ENCODE measurements at regions not wholly inside any gene's neighbourhood (a gene's known extent, or its start where the extent isn't known, plus 50 kb on each side); places are given as distances from the start of the nearest gene placed in this dataset.
"Not testable (repeated sequence)": the region's sequence is repeated elsewhere in the genome, so short reads cannot be mapped to it uniquely, and the experiment has no call there.

- DNase-seq (ENCODE audit: low read depth, low spot score), result no peak
Measured at GRCh38 chr2:146720170-146720569, 1124.7 kb upstream of the ACVR2A start.

DNA sequence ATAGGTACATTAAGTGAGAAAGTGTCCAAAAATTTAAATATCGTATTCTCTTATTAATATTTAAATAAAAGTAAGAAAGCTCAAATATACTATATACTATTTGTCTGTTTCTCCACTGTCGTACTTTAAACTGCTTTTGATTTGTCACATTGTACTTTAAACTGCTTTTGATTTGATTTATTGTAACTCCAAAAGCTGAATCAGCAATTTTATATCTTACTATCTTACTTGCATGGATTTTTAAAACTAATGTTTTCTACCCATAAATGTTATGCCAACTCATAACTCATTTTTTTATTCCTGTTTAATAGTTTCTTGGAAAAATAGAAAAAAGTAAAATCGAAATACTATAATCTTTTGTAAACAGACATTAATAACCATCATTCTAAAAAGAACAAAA lies 1128.2 kb upstream of the ACVR2A start:
- DNase-seq (ENCODE audit: low read depth, low spot score), result no peak

DNA sequence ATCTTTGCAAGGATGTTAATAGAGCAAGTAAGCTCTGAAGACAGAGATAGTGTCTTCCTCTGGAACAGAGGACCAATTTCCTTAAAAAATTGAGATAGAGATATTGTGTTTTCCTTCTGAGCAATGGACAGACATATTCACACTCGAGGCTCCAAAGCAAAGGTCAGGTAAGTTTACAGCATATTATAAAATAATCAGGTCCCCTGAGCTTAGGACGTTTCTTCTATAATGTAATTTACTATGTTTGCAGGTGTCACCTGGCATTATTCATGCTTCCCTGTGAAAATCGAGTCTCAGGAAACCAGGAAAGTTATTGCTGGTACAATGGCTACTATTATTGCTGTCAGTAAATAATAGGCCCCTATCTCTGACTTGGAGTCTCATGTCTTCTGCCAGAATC lies 1135.8 kb upstream of the ACVR2A start:
- DNase-seq (ENCODE audit: low read depth, low spot score), result no peak

- DNase-seq (ENCODE audit: low read depth, low spot score), result no peak
Measured at GRCh38 chr2:146701183-146701582, 1143.6 kb upstream of the ACVR2A start.

- no peak for DNase-seq (ENCODE audit: low read depth, low spot score)
Measured at GRCh38 chr2:146697307-146697706, 1147.5 kb upstream of the ACVR2A start.

GRCh38 chr2:146696787-146697186 lies 1148.0 kb upstream of the ACVR2A start:
- not testable (repeated sequence) for DNase-seq (ENCODE audit: low read depth, low spot score)

DNA sequence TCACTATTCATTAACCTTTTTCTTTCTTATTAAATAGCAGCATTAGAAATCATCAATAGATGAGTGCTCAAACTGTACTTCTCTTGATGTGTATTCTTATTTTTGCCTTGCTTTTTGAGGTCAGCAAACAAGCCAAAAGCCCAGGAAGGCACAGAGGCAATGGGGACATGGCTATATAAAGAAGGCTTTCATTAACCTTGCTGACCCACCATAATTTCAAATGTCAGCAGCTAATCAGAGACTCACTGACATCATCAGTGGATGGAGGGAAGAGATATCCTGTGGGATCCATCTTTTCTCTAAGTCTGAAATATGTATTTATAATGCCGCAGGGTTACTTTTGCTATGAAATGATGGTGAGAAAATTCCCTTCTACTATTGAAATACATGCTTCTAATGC lies 1162.8 kb upstream of the ACVR2A start:
- DNase-seq (ENCODE audit: low read depth, low spot score), result no peak

DNA sequence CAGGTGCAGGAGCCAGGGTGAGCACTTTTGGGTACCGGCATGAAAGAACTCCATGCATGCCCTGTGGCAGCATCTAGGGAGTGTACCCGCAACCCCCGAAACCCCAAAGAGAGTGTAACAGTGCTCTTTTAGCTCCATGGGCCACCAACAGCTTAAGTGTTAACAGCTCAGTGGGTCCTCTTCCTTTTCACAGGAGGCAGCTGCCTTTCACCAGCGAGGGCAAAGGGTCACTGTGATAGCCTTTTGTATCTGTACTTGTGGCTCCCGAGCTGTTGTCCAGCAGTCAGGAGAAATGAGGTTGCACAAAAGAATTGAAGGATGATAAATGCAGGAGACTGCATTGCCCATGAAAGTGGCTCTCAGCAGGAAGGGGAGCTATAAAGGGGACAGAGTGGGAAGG lies 1166.3 kb upstream of the ACVR2A start:
- DNase-seq (ENCODE audit: low read depth, low spot score), result no peak

GRCh38 chr2:146677280-146677679 lies 1167.5 kb upstream of the ACVR2A start:
- no peak for DNase-seq (ENCODE audit: low read depth, low spot score)

- no peak for DNase-seq (ENCODE audit: low read depth, low spot score)
Measured at GRCh38 chr2:146669735-146670134, 1175.1 kb upstream of the ACVR2A start.

DNA sequence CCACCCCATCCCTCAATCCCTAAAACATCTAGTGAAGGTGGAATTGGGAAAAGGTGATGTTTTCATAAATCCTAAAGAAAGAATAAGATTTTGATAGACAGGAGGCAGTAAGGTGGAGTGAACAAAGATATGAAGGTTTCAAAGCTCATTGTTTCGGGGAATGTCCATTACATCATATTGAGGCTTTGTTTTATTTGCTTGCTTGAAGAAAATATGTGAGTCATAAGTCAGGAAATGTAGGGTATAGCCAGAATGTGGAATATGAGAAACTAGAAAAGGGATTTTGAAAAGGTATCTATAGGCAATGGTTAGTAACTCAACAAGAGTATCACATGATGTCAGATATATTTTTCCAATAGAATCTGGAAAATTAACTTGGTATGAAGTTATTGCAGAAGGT lies 1178.5 kb upstream of the ACVR2A start:
- DNase-seq (ENCODE audit: low read depth, low spot score), result no peak

GRCh38 chr2:146665800-146666199 lies 1179.0 kb upstream of the ACVR2A start:
- no peak for DNase-seq (ENCODE audit: low read depth, low spot score)

- DNase-seq (ENCODE audit: low read depth, low spot score), result no peak
Measured at GRCh38 chr2:146661473-146662096, 1183.2 kb upstream of the ACVR2A start.

GRCh38 chr2:146659976-146660375 lies 1184.9 kb upstream of the ACVR2A start:
- no peak for DNase-seq (ENCODE audit: low read depth, low spot score)

DNA sequence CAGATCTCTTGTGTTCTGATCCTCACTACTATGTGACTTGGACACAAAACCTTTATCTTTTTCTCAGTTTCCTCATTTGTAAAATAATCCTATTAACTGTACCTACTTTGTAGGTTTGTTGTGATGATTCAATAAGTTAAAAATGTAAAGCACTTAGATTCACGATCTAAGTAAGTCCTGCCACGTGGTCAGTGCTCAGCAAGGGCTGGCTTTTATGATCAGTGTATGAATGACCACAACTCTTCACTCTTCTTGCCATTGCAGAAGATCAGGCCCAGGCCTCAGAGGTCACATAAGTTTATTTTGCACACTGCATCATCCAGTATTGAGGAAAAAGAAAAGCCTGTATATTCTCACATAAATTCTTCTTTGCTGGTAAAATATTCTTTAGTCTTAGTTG lies 1192.5 kb upstream of the ACVR2A start:
- no peak for DNase-seq (ENCODE audit: low read depth, low spot score)

GRCh38 chr2:146651361-146651760 lies 1193.5 kb upstream of the ACVR2A start:
- no peak for DNase-seq (ENCODE audit: low read depth, low spot score)

- no peak for DNase-seq (ENCODE audit: low read depth, low spot score)
Measured at GRCh38 chr2:146642066-146642465, 1202.8 kb upstream of the ACVR2A start.

DNA sequence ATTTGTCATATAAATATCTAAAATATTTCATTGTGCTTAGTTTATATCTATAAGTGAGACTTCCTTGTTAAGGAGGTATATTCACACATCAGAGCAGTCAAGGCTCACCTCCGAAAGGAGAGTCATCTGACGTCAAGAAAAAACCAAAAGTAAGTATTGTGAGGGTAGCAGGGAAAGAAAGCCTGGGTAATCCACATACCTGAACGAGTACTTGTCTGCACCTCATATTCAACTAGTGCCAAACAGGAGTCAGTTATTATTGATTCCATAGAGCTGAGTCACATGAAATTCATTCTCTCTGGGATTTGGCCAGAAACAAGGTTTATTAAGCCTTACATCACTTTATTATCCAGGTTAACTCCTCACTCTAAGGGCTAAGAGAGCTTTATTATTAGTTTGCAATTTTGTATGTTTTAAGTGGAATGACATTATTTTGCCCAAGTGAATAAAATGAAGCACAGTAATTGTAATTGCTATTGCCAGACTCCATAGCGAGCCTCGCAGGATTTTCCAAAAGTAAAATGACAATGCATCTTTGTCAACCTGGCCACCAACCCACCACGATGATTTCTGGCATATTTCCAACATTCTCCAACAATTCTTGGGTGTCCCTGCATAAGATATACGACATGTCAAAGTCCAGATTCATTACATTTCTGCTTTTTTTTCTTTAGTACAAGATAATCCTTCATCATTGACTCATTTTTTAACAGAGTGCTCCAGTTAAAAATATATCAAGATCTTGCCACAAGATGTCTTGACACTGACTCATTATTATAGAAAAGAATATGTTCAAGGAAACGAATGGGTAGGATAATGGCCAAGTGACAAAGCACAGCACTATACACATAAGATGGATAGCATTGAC lies 1210.4 kb upstream of the ACVR2A start:
- DNase-seq (ENCODE audit: low read depth, low spot score), result no peak

DNA sequence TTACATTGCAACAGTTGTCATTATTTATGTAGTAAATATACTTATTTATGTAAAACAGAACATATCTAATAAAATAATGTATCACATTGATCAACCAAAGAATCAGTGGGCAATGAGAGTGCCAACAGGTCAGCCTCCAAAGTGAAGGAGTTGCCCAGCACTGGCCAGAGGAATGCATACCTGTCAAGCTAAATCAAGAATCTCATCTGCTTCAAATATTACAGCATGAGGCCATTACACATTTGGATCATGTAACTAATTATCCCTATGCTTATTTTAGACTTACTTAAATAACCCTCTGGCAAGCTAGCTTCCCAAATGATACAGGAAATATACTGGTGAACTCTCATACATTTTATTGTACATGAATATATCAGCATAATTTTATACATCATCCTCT lies 1211.7 kb upstream of the ACVR2A start:
- DNase-seq (ENCODE audit: low read depth, low spot score), result no peak

GRCh38 chr2:146632707-146633106 lies 1212.1 kb upstream of the ACVR2A start:
- DNase-seq (ENCODE audit: low read depth, low spot score), result no peak

DNA sequence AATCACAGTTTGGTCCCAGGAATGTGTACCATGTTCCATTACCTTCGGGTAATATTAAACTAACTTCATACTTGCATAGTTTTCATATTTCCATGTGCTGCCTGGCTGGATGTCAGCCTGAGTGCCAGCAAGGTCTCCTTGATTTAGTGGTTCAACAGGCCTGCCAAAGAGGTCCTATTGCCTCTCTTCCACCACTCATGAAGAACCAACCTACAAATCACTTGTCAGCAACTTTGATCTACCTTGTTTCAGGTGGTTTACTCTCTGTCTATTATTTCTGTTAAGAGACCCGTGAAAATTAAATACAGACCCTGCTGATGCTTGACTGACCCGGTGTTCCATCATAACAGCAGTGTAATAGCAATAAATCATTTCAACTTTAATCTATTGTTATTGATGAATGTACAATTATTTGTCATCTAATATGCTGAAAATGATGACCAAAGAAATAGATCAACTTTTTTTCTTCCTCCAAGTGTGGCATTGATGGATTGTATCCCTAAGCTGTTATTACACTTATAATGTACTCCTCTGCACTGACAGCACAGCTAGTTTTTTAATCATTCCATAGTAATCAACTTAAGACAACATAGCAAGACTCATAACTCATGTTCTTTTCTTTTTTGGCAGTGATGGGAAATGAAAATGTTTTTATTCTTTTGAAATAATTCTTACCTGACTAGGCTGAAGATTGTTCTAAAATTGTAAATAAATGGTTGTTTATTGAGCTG lies 1220.2 kb upstream of the ACVR2A start:
- no peak for DNase-seq (ENCODE audit: low read depth, low spot score)

DNA sequence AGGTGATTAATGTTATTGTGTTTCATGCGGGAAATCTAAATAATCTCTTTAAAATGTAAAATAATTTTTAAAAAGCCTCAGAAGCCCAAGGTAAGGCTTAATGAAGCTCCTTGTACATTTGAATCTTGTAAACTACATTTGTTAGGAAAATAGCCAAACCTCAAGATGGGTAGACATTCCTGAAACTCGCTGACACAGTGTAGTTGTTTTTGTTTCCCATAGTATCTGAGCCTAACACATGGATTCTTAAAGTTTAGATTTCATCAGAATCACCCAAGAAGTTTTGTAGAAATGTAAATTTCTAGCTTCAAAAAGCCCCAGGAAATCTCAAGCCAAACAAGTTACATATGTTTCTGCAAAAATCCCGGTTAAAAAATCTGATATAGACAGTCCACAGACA lies 1221.1 kb upstream of the ACVR2A start:
- no peak for DNase-seq (ENCODE audit: low read depth, low spot score)

- DNase-seq (ENCODE audit: low read depth, low spot score), result no peak
Measured at GRCh38 chr2:146621656-146622055, 1223.2 kb upstream of the ACVR2A start.
